NT2/D1 (cell line): ENCODE measurements at regions not wholly inside any gene's neighbourhood (a gene's known extent, or its start where the extent isn't known, plus 50 kb on each side); places are given as distances from the start of the nearest gene placed in this dataset.

Source experiments
- YY1 ChIP-seq: IDR thresholded peaks from 2 replicates; pipeline ENCODE4 v1.6.1; 2011; ENCODE audit not compliant: insufficient read length, insufficient read depth
- ZNF274 ChIP-seq: IDR thresholded peaks from 2 replicates; pipeline ENCODE4 v1.6.1; 2011; ENCODE audit warnings: mild to moderate bottlenecking, low read depth, low read length

DNA sequence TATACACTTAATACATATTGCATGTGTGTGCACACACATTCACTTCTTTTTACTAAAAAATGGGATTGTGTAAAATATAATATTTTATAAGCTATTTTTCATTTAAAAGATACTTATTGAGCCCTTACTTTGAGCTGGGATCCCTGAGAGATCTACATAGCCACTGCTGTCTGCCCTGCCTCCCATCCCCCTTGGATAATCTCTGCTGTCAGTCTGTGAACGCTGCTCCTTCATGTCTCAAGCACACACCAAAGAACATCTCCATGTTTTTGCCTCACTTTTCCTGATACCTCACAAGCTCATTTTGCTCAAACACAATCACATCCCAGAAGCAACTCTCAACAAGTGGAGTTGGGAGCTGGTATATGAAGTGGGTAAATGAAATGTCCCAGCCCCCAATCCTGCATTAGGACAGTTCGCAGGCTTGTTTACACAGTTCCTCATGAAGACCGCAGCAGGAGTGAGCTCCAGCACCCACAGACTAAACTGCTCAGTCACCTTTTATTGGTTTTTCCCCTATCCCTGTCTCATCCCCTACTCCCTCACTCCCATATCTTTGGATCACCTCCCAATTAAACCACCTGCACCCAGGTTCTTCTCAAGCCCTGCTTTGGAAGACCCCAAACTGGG is 108.3 kb upstream of the FRY start:
- TF ChIP-seq ZNF274 (no peak), YY1 (no peak)
